GM19452 (cell line): ENCODE measurements at regions not wholly inside any gene's neighbourhood (a gene's known extent, or its start where the extent isn't known, plus 50 kb on each side); places are given as distances from the start of the nearest gene placed in this dataset.

Source experiments
- ATAC-seq: cut with Tn5 transposase; IDR thresholded peaks from one replicate; pipeline ENCODE4 v1.9.1; 2021; ENCODE audit not compliant: unreplicated experiment

DNA sequence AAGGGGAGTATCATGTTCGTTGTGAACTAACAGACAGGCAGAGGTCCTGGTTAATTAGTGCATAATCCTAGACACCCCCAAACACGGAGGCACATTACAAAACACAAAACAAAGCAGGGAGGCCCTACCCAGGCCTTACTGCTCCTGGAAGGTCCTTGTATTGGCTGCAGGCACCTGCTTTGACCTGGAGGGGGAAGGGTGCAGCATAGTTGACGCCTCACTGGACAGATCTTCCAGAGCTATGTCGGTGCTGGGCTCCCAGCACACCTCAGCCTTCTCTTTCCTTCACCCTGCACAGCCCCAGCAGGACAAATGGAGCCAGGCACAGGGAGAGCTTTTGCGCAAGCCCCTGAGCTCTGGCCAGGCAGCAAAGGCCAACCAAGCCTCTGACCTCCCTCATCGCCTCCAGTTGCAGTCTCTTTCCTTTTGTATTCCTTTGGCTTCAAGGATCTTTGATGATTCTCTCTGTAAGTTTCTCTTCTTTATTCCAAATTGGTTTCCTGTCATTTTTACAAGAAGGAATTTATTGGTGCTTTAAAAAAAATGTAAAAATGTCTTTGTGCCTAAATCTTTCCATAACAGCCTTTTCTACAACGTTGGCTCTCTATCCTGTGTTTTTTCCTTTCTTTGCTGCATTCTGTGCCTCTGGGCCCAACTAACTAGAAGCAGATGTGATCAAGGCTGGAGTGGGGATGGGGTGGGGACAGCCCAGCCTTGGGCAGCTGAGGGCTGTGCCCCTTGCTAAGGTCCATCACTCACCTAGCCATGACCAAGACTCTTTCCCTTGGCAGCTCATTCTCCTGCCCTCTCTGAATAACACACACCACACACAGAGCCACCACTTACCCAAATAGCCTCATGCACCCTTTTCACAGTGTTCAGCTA, 317.1 kb upstream of the NPVF start:
- ATAC-seq = no peak

DNA sequence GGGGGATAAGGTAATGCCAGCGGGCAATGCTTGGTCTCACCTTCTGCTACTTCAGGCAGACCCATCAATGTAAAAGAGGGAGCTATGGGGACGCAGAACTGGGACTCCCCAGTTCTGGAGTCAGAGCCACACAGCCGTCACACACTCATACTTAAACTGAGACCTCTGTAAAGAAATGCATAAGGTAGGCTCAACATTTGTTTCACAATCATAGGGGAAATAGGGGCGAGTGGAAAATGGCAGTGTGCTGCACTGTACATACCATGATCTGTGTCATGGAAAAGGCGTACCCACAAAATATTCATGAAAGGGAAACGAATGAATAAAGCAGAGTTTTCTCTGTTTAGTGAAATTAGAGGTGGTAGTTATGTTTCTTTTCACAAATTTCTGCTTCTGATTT, 318.0 kb upstream of the NPVF start:
- no peak for ATAC-seq

DNA sequence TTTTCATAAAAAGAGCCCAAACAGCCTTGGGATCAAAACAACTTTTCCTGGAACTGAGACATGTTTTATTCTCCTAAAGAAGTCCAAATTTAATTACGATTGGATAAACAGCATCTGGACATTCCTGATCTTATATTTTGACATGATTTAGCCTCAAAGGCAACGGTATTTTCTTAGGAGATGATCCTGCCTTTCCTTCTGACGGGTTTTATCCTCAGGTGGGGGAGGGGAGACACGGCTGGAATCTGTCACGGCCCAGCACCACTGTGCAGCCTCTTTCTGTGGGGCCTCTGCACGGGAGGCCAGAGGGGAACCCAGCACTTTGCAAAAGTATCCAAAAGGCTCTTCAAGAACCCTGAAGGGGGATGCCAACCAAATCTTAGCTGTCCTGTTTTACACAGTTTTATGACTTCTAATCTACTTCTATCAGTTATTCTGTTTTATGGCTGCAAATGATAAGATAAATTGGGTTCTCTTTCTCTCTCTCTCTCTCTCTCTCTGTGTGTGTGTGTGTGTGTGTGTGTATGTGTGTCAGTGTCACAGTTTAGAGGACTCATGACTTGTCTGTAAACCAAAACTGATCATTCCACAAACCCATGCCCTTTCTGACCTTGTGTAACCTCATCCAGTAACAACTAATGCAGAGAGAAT, 321.1 kb upstream of the NPVF start:
- no peak for ATAC-seq

DNA sequence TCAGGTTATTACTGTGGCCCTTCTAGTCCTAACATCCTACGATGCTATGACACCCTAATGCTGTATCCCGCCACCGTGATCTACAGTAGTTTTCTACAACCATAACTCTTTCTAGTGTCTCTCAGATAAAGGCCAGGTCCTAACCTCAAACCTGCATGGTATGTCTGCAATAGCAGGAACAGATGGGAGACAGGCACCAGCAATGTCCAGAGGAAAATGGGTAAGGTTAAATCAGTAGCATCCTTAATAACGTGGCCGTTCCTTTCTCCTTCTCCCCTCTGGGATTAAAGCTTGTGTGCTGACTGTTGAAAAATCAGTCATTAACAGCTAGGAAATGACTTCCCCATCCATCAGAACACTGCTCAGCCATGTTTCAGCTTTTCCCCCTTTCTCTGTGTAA, 321.9 kb upstream of the NPVF start:
- ATAC-seq = no peak

DNA sequence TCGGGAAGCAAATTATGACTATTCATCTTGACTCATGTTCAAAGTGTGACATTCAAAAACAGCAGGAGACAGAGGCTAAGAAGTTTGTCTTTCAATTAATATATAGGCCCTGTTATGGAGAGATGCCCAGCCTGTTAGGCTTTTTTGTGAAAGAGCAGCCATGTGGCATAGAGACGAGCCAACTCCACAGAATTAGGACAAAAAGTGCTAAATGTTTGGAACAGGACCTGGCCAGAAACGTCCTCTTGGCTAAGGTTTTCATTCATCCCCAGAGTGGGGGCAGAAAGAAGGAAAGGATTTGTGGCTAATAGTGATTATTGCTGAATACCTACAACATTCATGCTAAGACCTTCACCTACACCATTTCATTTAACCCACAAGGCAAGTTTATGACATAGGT, 324.7 kb upstream of the NPVF start:
- no peak for ATAC-seq

DNA sequence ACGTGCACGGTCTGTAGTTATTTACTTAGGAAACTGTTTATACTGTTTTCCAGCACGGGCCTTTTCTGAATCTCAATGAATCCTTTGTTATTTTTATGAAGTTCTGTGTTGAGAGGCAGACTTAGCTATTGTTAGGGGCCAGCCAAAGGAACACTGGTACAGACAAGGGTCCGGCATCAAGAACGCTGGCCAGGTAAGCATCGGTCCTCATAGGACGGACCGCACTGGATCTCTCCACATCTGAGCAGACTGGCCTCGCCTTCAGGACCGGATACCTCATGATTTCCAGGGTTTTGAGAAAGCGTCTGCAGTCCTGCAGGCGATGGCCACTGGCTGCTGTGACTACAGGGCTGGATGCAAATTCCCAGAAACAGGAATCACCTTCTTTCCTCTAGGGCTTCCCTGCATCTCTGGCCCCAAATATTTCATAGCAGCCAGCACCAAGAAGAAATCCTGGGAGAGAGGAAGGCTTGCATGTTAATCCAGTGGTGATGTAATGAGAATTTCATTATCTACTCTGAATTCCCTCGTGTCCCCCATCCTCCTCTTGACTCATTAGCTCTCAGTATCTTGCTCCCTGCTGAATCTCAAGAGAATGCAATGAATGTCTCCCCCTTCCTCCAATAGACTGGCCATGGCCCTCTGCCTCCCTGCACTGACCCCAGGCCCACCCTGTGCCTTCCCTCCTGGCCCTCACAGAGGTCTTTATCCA, 325.4 kb upstream of the NPVF start:
- ATAC-seq = no peak

DNA sequence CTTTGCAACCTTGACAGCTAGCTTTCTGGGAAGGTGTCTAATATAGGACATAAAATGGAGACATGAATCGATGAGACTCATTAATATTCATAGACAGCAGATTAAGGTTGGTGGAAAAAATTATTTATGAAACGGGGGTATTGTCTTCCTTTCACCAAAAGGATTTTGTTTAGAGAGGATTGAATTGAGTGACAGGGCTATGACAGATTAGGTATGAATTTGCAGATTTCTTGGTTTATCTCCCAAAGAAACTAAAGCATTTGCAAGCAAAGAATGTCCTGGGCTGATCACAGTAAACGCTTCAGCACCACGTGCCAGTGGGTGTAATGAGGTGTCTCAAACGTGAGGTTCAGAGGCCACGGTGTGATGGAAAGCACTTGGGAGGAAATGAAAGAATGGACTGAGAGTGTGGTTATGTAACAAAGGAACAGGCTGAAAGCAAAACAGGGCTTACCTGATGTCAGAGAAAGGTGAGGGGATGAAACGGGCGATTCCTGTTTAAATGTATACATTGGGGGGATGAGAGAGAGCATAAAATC, 329.2 kb upstream of the NPVF start:
- ATAC-seq = no peak

DNA sequence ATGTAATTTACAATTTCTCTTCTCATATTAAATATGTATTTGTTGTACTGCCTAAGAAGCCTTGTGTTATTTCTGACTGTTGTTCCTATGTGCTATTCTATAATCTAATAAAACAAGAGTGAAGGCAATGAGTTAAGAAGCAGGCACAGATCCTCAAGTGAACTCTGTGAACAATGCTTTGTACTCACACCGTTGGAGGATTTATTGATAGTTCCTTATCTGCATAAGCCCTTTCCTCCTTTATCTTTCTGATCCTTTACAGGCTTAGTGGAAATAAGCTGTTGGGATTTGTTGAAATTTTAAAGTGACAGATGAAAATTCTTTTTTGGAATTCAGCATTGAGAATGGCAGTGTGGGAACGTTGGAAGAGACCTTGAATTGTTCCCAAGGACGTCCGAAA, 329.6 kb upstream of the NPVF start:
- no peak for ATAC-seq

DNA sequence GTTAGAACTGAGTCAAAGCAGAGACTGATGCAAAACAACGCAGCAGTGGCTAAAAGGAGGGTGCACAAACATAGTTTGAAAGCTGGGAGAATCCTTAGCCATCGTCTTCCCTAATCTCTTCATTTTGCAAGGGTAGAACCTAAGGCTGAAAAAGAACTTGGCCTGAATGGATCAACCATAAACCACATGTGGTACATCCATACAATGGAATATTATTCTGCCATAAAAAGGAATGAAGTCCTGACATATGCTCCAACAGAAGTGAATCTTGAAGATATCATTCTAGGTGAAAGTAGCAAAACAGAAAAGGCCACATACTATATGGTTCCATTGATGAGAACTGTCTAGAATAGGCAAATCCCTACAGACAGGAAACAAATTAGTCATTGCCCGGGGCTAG, 330.3 kb upstream of the NPVF start:
- no peak for ATAC-seq

DNA sequence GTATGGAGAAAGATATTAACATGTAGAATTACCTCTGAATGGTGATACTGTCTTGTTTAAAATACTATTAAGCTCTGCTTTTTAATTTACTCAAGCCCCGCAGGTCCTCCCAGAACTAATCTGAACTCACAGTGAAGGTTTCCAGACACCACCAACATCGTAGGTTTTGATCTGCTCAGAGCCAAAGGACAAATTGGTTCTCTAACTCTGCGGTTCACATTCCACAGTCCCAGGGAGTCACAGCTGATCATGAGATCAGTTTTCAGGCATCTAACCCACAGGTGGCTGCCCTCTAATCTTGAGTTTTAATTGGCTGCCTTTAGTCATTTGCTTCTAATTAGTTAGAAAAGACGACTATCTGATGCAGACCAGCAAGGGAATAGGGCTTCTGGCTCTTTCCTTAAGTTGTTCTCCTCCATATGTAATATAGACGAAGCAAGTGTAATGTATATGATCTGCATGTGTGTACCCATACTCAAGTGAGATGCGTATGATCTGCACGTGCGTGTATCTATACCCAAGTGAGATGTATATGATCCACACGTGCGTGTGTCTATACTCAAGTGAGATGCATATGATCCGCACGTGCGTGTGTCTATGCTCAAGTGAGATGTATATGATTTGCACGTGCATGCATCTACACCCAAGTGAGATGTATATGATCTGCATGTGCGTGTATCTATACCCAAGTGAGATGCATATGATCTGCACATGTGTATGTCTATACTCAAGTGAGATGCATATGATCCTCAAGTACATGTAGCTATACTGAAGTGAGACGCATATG, 331.5 kb upstream of the NPVF start:
- ATAC-seq = no peak

DNA sequence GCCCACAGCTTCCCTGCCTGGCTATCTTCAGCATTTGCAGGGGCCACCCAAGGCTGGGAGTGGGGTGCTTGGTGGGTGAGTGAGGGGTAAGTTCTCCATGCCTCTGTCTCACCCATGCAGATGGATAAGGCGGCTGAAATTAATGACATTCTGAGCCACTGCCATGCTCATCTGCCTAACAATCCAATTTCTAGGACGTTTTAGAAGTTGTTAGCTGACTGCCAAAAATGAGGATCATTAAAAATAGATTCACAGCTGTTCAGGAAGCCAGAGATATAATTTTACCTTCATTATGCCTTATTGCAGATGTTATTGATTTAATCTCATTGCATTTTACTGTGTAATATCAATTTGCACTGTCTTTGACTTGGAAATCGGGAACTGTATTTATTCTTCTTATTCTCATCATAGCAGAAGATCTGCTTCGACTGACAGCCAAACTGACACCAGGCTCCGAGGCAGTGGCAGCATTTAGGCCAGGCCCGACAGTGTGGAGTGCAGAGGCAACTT, 334.4 kb upstream of the NPVF start:
- no peak for ATAC-seq

DNA sequence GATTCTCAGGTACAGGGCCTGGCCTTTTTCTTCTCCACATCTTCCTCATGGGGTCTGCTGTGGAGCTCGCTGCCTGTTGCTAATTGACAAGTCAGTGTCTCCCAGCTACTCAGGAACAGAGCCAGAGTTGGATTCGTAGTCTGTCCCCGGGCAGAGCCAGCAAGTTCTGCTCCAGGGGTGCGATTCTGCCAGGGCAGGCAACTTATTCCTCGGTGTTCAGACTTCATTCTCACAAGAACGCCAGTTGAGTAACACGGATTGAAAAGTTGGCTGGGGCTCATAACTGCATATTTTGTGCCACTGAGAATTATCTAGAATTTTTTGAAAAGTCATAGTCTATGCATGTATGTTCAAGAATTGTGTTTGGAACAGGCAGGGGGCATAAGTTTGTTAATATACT, 336.7 kb upstream of the NPVF start:
- ATAC-seq = no peak

DNA sequence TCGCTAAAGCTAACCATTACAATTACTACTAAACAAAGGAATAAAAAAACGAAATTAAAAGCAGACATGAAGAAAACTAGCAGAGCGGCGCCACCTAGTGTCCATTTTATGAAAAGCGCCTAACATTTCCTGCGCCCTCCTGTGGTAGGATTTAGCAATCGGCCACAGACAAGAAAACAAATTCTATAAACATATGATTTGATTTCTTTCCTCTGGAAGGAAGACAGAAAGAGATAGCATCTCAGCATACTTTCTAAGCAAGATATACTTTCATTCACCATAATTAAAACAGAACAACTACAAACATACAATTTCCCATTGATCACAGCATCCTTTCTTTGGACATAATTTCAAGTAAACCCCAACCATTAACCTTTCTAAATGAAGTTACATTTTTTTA, 337.7 kb upstream of the NPVF start:
- ATAC-seq = no peak

DNA sequence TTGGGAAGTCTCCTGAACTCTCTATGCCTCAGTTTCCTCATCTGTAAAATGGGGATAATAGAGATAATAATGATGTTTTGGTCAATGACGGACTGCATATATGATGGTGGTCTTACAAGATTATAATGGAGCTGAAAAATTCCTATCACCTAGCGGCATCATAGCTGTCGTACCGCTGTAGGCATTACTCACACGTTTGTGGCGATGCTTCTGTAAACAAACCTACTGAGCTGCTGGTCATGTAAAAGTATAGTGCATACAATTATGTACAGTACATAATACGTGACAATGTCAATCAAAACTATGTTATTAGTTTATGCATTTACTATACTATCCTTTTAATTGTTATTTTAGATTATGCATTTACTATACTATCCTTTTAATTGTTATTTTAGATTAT, 339.1 kb upstream of the NPVF start:
- no peak for ATAC-seq

DNA sequence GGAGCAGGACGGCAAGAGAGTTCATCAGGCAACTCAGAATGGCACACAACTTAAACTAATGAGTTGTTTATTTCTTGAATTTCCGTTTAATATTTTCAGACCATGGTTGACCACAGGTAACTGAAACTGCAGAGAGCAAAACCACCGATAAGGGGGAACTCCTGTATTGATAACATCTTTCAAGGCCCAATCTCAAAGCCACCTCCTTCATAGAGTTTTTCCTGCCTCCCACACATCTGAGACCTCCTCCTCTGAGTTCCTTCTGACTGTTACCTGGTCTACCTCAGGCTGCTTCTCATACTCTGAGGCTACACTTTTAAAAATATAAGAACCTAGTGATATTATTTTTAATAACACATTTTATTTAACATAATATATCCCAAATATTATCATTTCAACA, 341.5 kb upstream of the NPVF start:
- no peak for ATAC-seq

DNA sequence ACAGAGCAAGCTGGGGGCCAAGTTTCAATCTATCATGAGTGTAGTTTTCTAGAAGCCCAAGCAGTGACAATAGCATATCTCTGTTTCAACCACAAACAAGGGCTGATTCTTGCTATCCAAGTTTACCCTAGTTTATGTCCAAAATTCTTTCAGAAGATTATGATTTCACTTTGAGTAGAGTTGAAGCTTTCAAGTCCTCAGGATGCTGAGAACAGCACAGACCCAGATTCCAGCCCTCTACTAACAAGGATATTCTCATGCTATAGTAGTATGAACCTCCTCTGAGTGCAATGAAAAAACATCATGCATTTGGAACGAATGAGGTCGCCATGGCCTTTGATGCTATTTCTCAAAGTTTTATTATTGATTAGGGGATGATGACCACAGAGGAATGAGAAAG, 344.1 kb upstream of the NPVF start:
- no peak for ATAC-seq

DNA sequence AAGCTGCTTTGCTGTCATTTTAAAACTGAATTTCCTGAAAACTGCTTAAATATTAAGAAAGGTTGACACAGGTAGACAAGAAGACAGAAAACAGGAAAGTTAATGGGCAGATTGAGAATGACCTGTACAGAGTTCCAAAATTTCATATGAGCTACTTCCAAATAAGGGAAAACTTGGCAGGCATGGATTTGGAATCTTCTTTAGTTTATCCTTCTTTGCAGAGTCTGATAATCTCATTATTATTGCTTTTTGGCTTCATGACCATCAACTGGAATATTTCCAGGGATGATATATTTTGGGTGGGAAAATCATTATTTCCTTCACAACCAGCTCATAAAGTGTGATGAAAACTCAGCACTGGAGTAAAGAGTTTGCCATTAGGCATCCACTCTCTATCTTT, 346.5 kb upstream of the NPVF start:
- ATAC-seq = no peak

DNA sequence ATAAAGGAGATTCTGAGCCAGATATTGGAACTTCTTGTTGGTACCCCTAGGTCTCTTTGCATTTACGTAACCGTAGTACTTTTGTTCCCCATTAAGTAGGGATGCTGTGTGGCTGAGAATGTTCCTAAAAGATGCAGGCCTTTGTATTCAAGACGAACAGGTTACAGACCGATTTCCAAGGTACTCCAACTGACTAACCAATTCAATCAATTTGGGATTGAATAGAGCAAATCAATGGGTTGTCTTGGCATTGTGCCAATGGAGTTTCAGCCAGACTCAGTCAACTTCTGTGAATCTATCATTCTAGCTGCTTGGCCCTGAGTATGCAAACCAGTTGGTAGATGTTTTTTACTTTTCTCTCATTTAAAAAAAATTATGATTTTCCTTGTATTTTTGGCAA, 347.3 kb upstream of the NPVF start:
- ATAC-seq = no peak

DNA sequence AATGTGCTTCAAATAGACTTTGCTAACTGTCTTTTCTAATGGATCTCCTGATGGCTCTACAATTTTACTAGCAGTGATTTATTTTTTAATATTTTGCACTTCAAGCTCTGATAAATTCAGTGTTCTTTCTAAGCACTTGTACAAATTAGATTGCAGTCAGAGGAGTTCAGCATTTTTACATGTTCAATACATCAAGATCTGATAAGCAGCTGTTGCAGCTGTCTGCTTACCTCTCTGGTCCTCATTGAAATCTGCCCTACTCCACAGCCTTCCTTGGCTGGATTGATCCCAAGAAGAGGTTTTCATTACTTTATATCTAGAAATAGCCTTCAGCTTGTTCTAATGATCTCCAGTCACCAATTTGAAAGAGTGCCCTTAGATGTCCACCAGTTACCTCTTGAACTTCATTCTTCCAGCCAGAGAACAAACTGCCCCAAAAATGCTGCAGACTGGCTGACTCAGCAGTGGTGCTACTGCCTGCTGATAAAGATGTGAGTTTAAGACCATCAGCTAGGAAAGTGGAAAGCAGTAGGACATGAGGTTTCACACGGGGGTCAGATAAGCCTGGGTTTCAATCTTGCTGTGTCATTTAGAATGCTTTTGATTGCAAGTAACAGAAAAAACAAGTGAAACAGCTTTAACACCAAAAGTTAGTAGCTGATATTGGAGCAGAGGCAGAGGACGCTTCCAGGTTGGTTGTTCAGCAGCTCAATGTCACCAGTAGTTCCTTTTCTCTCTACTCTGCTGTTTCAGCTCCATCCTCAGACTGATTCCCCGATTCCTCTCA, 350.9 kb upstream of the NPVF start:
- no peak for ATAC-seq

DNA sequence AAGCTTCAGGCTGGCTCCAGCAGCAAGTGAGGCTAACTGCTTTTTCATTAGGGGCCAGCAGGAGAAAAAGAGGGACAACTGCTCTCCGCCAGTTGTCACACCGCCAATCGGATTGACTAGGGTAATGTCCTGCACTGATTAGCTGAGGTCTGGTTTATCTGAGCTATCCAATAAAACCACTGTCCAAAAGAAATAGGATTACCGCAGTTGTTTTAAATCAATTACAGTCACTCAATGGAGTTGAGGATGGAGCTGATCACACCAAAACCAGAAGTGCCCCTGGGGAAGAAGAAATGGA, 351.4 kb upstream of the NPVF start:
- ATAC-seq = no peak
